ENCODE measurements at regions not wholly inside any gene's neighbourhood (a gene's known extent, or its start where the extent isn't known, plus 50 kb on each side); places are given as distances from the start of the nearest gene placed in this dataset.

DNA sequence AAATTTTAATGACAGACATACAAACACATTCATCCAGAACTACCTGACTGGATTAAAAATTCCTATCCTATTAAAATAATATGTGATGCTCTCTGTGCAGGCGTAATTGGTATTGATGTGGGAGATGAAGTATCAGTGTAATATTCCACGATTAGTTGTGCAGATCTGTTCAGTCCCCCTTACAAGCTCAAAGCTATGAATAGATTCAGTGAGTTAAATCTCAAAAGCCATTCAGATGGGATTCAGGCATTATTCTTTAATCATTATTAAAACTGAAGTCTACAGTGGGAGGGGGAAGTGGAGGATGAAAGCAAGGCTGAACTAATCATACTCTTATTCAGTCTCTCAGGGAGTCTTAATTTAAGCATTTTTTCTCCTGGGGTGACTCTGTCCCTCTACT, 855.8 kb downstream of the EFNA5 start:
- Histone ChIP-seq H3K36me3 (ENCODE audit: control insufficient read depth, insufficient read depth, low read length) (no peaks in the 10 kb centered on the region), H3K27ac (ENCODE audit: low read depth, low read length) (no peak overlapping the region), H3K9me3 (ENCODE audit: control insufficient read depth, low read length) (no peaks in the 10 kb centered on the region), H3K27me3 (ENCODE audit: control insufficient read depth, insufficient read depth, low read length, poor library complexity, severe bottlenecking) (no peaks in the 10 kb centered on the region), H3K4me1 (ENCODE audit: control insufficient read depth, insufficient read depth, low read length) (no peaks in the 10 kb centered on the region), H3K4me3 (ENCODE audit: low read length) (no peak overlapping the region), H3K9ac (ENCODE audit: extremely low read depth, low read length, poor library complexity, severe bottlenecking) (no peak overlapping the region)
- no peak for DNase-seq
- no peaks in the 10 kb centered on the region for H3K27me3 Mint-ChIP-seq (ENCODE audit: insufficient read depth)
- H3K9me3 Mint-ChIP-seq: peaks cover 2% of the 10 kb centered on the region
- WGBS, 2 experiments (ENCODE audit: insufficient coverage in 1 of 2, insufficient read length in 1 of 2): 93% methylated on average over 2 of the region's 2 CpGs; no CpG with 5 or more reads in 1 of the 2 experiments
- H3K4me3 Mint-ChIP-seq: no peak overlapping the region
- TF ChIP-seq, protein P1, sequence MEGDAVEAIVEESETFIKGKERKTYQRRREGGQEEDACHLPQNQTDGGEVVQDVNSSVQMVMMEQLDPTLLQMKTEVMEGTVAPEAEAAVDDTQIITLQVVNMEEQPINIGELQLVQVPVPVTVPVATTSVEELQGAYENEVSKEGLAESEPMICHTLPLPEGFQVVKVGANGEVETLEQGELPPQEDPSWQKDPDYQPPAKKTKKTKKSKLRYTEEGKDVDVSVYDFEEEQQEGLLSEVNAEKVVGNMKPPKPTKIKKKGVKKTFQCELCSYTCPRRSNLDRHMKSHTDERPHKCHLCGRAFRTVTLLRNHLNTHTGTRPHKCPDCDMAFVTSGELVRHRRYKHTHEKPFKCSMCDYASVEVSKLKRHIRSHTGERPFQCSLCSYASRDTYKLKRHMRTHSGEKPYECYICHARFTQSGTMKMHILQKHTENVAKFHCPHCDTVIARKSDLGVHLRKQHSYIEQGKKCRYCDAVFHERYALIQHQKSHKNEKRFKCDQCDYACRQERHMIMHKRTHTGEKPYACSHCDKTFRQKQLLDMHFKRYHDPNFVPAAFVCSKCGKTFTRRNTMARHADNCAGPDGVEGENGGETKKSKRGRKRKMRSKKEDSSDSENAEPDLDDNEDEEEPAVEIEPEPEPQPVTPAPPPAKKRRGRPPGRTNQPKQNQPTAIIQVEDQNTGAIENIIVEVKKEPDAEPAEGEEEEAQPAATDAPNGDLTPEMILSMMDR (conservative IDR thresholded peaks at IDR 0.05): no peak
- no peaks in the 10 kb centered on the region for H3K36me3 Mint-ChIP-seq (ENCODE audit: low read depth)
- no peak overlapping the region for H3K27ac Mint-ChIP-seq
- H3K4me1 Mint-ChIP-seq: no peaks in the 10 kb centered on the region

DNA sequence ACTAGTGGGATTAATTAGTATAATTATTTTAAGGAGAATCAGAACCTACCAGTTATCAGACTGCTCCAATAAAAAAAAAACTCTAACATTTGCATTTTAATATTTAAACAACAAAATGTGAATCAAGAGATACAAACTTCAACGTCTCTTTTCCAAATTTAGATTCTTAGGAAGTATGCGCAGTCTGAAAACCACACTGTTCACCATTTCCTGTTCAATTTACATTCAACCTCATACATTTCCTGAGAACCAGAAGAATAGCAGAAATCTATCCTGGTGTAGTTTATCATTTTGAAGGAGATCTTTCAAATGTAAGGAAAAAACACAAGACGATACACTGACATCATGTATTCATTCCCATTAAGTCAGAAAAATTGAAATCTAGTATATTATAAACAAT, 869.2 kb downstream of the EFNA5 start:
- Mint-ChIP-seq H3K9me3 (no peaks in the 10 kb centered on the region), H3K27ac (no peak overlapping the region), H3K27me3 (ENCODE audit: insufficient read depth) (no peaks in the 10 kb centered on the region), H3K4me1 (peaks cover 9% of the 10 kb centered on the region), H3K36me3 (ENCODE audit: low read depth) (no peaks in the 10 kb centered on the region), H3K4me3 (no peak overlapping the region)
- 92 to 100% methylated on average over 1 to 2 of the region's 3 CpGs for WGBS, 2 experiments (ENCODE audit: insufficient coverage in 1 of 2, insufficient read length in 1 of 2)
- H3K4me1 ChIP-seq (ENCODE audit: control insufficient read depth, insufficient read depth, low read length): peaks cover 2% of the 10 kb centered on the region
- no peaks in the 10 kb centered on the region for H3K27me3 ChIP-seq (ENCODE audit: control insufficient read depth, insufficient read depth, low read length, poor library complexity, severe bottlenecking)
- no peaks in the 10 kb centered on the region for H3K36me3 ChIP-seq (ENCODE audit: control insufficient read depth, insufficient read depth, low read length)
- H3K27ac ChIP-seq (ENCODE audit: low read depth, low read length): no peak overlapping the region
- TF ChIP-seq, protein P1 (conservative IDR thresholded peaks at IDR 0.05): no peak
- no peak overlapping the region for H3K4me3 ChIP-seq (ENCODE audit: low read length)
- no peaks in the 10 kb centered on the region for H3K9me3 ChIP-seq (ENCODE audit: control insufficient read depth, low read length)
- no peak overlapping the region for H3K9ac ChIP-seq (ENCODE audit: extremely low read depth, low read length, poor library complexity, severe bottlenecking)
- no peak for DNase-seq

DNA sequence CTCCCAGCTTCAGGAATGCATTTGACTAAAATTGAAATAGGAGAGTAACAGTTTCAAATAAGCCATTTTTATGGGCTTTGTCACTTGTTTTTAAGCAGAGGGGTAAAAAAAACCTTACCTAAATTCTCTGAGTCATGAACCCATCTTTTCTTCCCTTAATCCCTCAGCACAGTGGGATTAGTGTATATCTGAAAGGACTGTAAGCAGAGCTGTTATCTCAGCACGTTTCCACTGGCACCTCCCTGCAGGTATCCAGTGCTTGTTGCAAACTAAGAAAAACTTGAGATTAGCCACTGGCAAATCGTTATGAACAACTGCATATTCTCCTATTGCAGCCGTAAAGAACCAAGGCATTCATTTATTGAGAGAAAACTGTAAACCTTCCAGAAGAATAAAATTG, 872.7 kb downstream of the EFNA5 start:
- Mint-ChIP-seq H3K27ac (peak overlapping the region; percentile 4), H3K4me1 (peaks cover 9% of the 10 kb centered on the region), H3K9me3 (no peaks in the 10 kb centered on the region), H3K27me3 (ENCODE audit: insufficient read depth) (no peaks in the 10 kb centered on the region), H3K36me3 (ENCODE audit: low read depth) (no peaks in the 10 kb centered on the region), H3K4me3 (no peak overlapping the region)
- Histone ChIP-seq H3K27me3 (ENCODE audit: control insufficient read depth, insufficient read depth, low read length, poor library complexity, severe bottlenecking) (no peaks in the 10 kb centered on the region), H3K36me3 (ENCODE audit: control insufficient read depth, insufficient read depth, low read length) (no peaks in the 10 kb centered on the region), H3K9ac (ENCODE audit: extremely low read depth, low read length, poor library complexity, severe bottlenecking) (no peak overlapping the region), H3K9me3 (ENCODE audit: control insufficient read depth, low read length) (no peaks in the 10 kb centered on the region), H3K27ac (ENCODE audit: low read depth, low read length) (no peak overlapping the region), H3K4me3 (ENCODE audit: low read length) (no peak overlapping the region), H3K4me1 (ENCODE audit: control insufficient read depth, insufficient read depth, low read length) (peaks cover 2% of the 10 kb centered on the region)
- peak; percentile 63 for DNase-seq
- TF ChIP-seq, protein P1 (conservative IDR thresholded peaks at IDR 0.05): no peak
- WGBS, 2 experiments (ENCODE audit: insufficient coverage in 1 of 2, insufficient read length in 1 of 2): 30 to 43% methylated on average over 3 of the region's 3 CpGs

All from endodermal cell (in vitro differentiated cells).